ENCODE measurements at regions not wholly inside any gene's neighbourhood (a gene's known extent, or its start where the extent isn't known, plus 50 kb on each side); places are given as distances from the start of the nearest gene placed in this dataset.

- TF ChIP-seq CTCF (IDR thresholded peaks at IDR 0.05) (no peak), POLR2A (IDR thresholded peaks at IDR 0.05) (no peak)
Observed at GRCh38 chr1:188891958-188892357, 1585.7 kb downstream of the BRINP3 start.
